Brain microvascular endothelial cell (primary cell): ENCODE measurements at regions not wholly inside any gene's neighbourhood (a gene's known extent, or its start where the extent isn't known, plus 50 kb on each side); places are given as distances from the start of the nearest gene placed in this dataset.

Source experiments
- DNase-seq: peaks from one replicate; pipeline ENCODE4 v3.0.0-alpha.2; 2020
- H3K27ac ChIP-seq: fragments of 250-450 bp; sonication (Bioruptor Pico); 2 replicates; pipeline ENCODE4 v1.5.1; 2020; ENCODE audit warnings: mild to moderate bottlenecking, moderate library complexity
- H3K27me3 ChIP-seq: fragments of 250-450 bp; sonication (Bioruptor Pico); replicated peaks from 2 replicates; pipeline ENCODE4 v1.5.1; 2020; ENCODE audit warnings: mild to moderate bottlenecking
- H3K36me3 ChIP-seq: fragments of 250-450 bp; sonication (Bioruptor Pico); replicated peaks from 2 replicates; pipeline ENCODE4 v1.5.1; 2020; ENCODE audit warnings: mild to moderate bottlenecking
- H3K4me3 ChIP-seq: 2 replicates; pipeline ENCODE4 v1.5.1; 2011; ENCODE audit warnings: low read depth, mild to moderate bottlenecking, control low read depth, low read length, moderate library complexity
- in situ Hi-C: cut with HindIII; loops from 2 replicates; pipeline ENCODE4 v1.10.0; 2017; ENCODE audit warnings: low sequenced_read_pairs, low pct_ligation_motif_present
- TF ChIP-seq, protein P1 (sequence below): IDR thresholded peaks from 2 replicates; pipeline ENCODE4 v1.5.1; 2011; ENCODE audit warnings: low read depth, mild to moderate bottlenecking, moderate library complexity, low read length, control low read depth, inconsistent platforms; ENCODE audit errors: missing control alignments

GRCh38 chr4:27087306-27088045, 226.8 kb downstream of the STIM2 start:
- no peak overlapping the region for H3K27ac ChIP-seq

DNA sequence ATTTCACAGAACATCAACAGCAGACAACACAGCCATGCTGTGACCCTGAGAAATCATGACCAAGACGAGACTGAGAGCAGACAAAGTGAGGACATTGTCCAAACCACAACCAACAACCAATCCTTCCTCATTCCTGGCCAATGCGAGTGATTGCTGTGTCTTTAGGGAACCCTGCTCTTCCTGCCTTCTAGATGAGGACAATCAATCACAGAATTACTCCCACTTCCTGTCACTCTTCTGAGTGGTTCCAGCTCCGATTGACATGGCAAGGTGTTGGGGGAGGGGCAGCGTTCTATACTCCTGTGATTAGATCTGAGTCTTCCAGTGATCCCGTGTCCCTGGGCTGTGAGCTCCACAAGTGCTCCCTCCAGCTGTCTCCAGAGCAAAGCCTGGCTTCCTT, 227.8 kb downstream of the STIM2 start:
- no peaks in the 10 kb centered on the region for H3K36me3 ChIP-seq
- no peaks in the 10 kb centered on the region for H3K27me3 ChIP-seq
- no peak overlapping the region for H3K27ac ChIP-seq
- no peak for DNase-seq
- TF ChIP-seq, protein P1, sequence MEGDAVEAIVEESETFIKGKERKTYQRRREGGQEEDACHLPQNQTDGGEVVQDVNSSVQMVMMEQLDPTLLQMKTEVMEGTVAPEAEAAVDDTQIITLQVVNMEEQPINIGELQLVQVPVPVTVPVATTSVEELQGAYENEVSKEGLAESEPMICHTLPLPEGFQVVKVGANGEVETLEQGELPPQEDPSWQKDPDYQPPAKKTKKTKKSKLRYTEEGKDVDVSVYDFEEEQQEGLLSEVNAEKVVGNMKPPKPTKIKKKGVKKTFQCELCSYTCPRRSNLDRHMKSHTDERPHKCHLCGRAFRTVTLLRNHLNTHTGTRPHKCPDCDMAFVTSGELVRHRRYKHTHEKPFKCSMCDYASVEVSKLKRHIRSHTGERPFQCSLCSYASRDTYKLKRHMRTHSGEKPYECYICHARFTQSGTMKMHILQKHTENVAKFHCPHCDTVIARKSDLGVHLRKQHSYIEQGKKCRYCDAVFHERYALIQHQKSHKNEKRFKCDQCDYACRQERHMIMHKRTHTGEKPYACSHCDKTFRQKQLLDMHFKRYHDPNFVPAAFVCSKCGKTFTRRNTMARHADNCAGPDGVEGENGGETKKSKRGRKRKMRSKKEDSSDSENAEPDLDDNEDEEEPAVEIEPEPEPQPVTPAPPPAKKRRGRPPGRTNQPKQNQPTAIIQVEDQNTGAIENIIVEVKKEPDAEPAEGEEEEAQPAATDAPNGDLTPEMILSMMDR, result no peak
- in situ Hi-C loops, result no loop called here
- H3K4me3 ChIP-seq, result no peak overlapping the region

More at GRCh38 chr4:27087306-27088045, 226.8 kb downstream of the STIM2 start:
- DNase-seq, result no peak
- Histone ChIP-seq H3K27me3 (no peaks in the 10 kb centered on the region), H3K36me3 (no peaks in the 10 kb centered on the region), H3K4me3 (no peak overlapping the region)
- in situ Hi-C loops, result no loop called here
- TF ChIP-seq, protein P1, result no peak

DNA sequence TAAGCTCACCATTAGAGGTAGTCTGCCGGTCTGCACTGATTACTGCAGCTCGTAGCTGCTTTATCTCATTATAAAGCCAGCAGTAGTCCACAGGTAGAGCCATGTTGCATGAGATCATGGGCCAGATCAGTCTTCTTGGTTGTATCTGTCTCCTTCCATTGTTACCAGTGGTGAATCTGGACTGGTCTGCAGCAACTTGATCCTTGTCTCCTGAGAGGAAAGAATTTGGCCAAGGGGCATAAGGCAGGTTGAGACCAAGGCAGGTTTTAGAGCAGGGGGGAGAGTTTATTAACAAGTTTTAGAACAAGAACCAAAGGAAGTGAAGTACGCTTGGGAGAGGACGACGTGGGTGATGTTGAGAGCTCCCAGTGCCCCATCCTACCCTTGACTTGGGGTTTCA, 228.5 kb downstream of the STIM2 start:
- DNase-seq, result no peak
- H3K27ac ChIP-seq, result no peak overlapping the region
- TF ChIP-seq, protein P1, result no peak
- no peaks in the 10 kb centered on the region for H3K27me3 ChIP-seq
- H3K4me3 ChIP-seq, result no peak overlapping the region
- H3K36me3 ChIP-seq, result no peaks in the 10 kb centered on the region
- in situ Hi-C loops, result no loop called here

GRCh38 chr4:27090406-27090805, 229.8 kb downstream of the STIM2 start:
- DNase-seq, result no peak
- no peaks in the 10 kb centered on the region for H3K27me3 ChIP-seq
- TF ChIP-seq, protein P1, result no peak
- no peak overlapping the region for H3K27ac ChIP-seq
- H3K36me3 ChIP-seq, result no peaks in the 10 kb centered on the region
- H3K4me3 ChIP-seq, result no peak overlapping the region
- in situ Hi-C loops, result no loop called here

DNA sequence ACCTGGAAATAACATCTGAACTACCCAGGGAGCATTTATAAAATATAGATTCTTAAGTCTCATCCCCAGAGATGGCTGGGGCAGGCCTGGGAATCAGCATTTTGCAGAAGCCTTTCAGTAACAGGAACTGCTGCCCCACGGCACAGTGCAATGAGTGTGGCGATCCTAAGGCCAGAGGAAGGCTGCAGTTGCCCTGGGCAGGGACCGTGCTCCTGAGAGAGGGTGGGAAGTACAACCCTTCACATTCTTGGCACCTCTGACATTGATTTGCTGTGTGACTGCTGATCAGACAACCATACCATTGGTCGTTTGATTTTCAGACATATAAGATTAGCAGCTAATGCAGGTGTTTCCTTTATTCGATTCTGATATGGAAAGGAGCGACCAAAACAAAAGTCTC, 233.6 kb downstream of the STIM2 start:
- no peak overlapping the region for H3K4me3 ChIP-seq
- TF ChIP-seq, protein P1, result no peak
- no peaks in the 10 kb centered on the region for H3K36me3 ChIP-seq
- no peaks in the 10 kb centered on the region for H3K27me3 ChIP-seq
- no peak overlapping the region for H3K27ac ChIP-seq
- DNase-seq, result no peak
- in situ Hi-C loops, result no loop called here

- Histone ChIP-seq H3K27me3 (no peaks in the 10 kb centered on the region), H3K27ac (no peak overlapping the region), H3K36me3 (no peaks in the 10 kb centered on the region), H3K4me3 (no peak overlapping the region)
- TF ChIP-seq, protein P1, result no peak
- DNase-seq, result no peak
- in situ Hi-C loops, result no loop called here
Observed at GRCh38 chr4:27094783-27095182, 234.1 kb downstream of the STIM2 start.
